ENCODE measurements at regions not wholly inside any gene's neighbourhood (a gene's known extent, or its start where the extent isn't known, plus 50 kb on each side); places are given as distances from the start of the nearest gene placed in this dataset.

- H3K27ac Mint-ChIP-seq = no peak overlapping the region
- no peaks in the 10 kb centered on the region for H3K36me3 Mint-ChIP-seq (ENCODE audit: low read depth)
- WGBS, 2 experiments (ENCODE audit: insufficient coverage in 1 of 2, insufficient read length in 1 of 2) = 86 to 87% methylated on average over 1 to 2 of the region's 2 CpGs
- H3K27me3 ChIP-seq (ENCODE audit: control insufficient read depth, insufficient read depth, low read length, poor library complexity, severe bottlenecking) = no peaks in the 10 kb centered on the region
- no peak for DNase-seq
- H3K27me3 Mint-ChIP-seq (ENCODE audit: insufficient read depth) = peaks cover 10% of the 10 kb centered on the region
- no peak for TF ChIP-seq CTCF (conservative IDR thresholded peaks at IDR 0.05)
- H3K4me1 Mint-ChIP-seq = no peaks in the 10 kb centered on the region
- H3K4me3 Mint-ChIP-seq = no peak overlapping the region
- H3K9ac ChIP-seq (ENCODE audit: extremely low read depth, low read length, poor library complexity, severe bottlenecking) = no peak overlapping the region
- H3K27ac ChIP-seq (ENCODE audit: low read depth, low read length) = no peak overlapping the region
- H3K9me3 ChIP-seq (ENCODE audit: control insufficient read depth, low read length) = no peaks in the 10 kb centered on the region
- peaks cover 8% of the 10 kb centered on the region for H3K9me3 Mint-ChIP-seq
- no peak overlapping the region for H3K4me3 ChIP-seq (ENCODE audit: low read length)
- H3K36me3 ChIP-seq (ENCODE audit: control insufficient read depth, insufficient read depth, low read length) = no peaks in the 10 kb centered on the region
- H3K4me1 ChIP-seq (ENCODE audit: control insufficient read depth, insufficient read depth, low read length) = no peaks in the 10 kb centered on the region
Measured at GRCh38 chr1:56017336-56017735, 562.0 kb downstream of the PLPP3 start.

- no peak for TF ChIP-seq CTCF (conservative IDR thresholded peaks at IDR 0.05)
- 96% methylated on average over 1 of the region's 1 CpG; no CpG with 5 or more reads in 1 of the 2 experiments for WGBS, 2 experiments (ENCODE audit: insufficient coverage in 1 of 2, insufficient read length in 1 of 2)
- H3K4me1 Mint-ChIP-seq = peaks cover 14% of the 10 kb centered on the region
Measured at GRCh38 chr1:56003846-56004245, 575.5 kb downstream of the PLPP3 start.

GRCh38 chr1:56002231-56002630 is 577.1 kb downstream of the PLPP3 start:
- Mint-ChIP-seq H3K4me3 (no peak overlapping the region), H3K36me3 (ENCODE audit: low read depth) (no peaks in the 10 kb centered on the region), H3K4me1 (peaks cover 14% of the 10 kb centered on the region), H3K27ac (no peak overlapping the region), H3K9me3 (peaks cover 7% of the 10 kb centered on the region), H3K27me3 (ENCODE audit: insufficient read depth) (no peaks in the 10 kb centered on the region)
- no peaks in the 10 kb centered on the region for H3K27me3 ChIP-seq (ENCODE audit: control insufficient read depth, insufficient read depth, low read length, poor library complexity, severe bottlenecking)
- H3K4me1 ChIP-seq (ENCODE audit: control insufficient read depth, insufficient read depth, low read length) = no peaks in the 10 kb centered on the region
- no peak overlapping the region for H3K4me3 ChIP-seq (ENCODE audit: low read length)
- TF ChIP-seq CTCF (conservative IDR thresholded peaks at IDR 0.05) = no peak
- DNase-seq = no peak
- no peak overlapping the region for H3K27ac ChIP-seq (ENCODE audit: low read depth, low read length)
- H3K36me3 ChIP-seq (ENCODE audit: control insufficient read depth, insufficient read depth, low read length) = no peaks in the 10 kb centered on the region
- 77 to 88% methylated on average over 3 to 5 of the region's 5 CpGs for WGBS, 2 experiments (ENCODE audit: insufficient coverage in 1 of 2, insufficient read length in 1 of 2)
- no peak overlapping the region for H3K9ac ChIP-seq (ENCODE audit: extremely low read depth, low read length, poor library complexity, severe bottlenecking)
- H3K9me3 ChIP-seq (ENCODE audit: control insufficient read depth, low read length) = peaks cover 6% of the 10 kb centered on the region

More at GRCh38 chr1:56003846-56004245, 575.5 kb downstream of the PLPP3 start:
- Mint-ChIP-seq H3K27ac (no peak overlapping the region), H3K9me3 (peaks cover under 1% of the 10 kb centered on the region), H3K27me3 (ENCODE audit: insufficient read depth) (no peaks in the 10 kb centered on the region), H3K36me3 (ENCODE audit: low read depth) (no peaks in the 10 kb centered on the region), H3K4me3 (no peak overlapping the region)
- no peak overlapping the region for H3K27ac ChIP-seq (ENCODE audit: low read depth, low read length)
- no peaks in the 10 kb centered on the region for H3K36me3 ChIP-seq (ENCODE audit: control insufficient read depth, insufficient read depth, low read length)
- peaks cover 3% of the 10 kb centered on the region for H3K9me3 ChIP-seq (ENCODE audit: control insufficient read depth, low read length)
- DNase-seq = no peak
- no peak overlapping the region for H3K9ac ChIP-seq (ENCODE audit: extremely low read depth, low read length, poor library complexity, severe bottlenecking)
- H3K4me3 ChIP-seq (ENCODE audit: low read length) = no peak overlapping the region
- no peaks in the 10 kb centered on the region for H3K4me1 ChIP-seq (ENCODE audit: control insufficient read depth, insufficient read depth, low read length)
- no peaks in the 10 kb centered on the region for H3K27me3 ChIP-seq (ENCODE audit: control insufficient read depth, insufficient read depth, low read length, poor library complexity, severe bottlenecking)

Data from endodermal cell (in vitro differentiated cells).